ENCODE measurements at regions not wholly inside any gene's neighbourhood (a gene's known extent, or its start where the extent isn't known, plus 50 kb on each side); places are given as distances from the start of the nearest gene placed in this dataset.

DNA sequence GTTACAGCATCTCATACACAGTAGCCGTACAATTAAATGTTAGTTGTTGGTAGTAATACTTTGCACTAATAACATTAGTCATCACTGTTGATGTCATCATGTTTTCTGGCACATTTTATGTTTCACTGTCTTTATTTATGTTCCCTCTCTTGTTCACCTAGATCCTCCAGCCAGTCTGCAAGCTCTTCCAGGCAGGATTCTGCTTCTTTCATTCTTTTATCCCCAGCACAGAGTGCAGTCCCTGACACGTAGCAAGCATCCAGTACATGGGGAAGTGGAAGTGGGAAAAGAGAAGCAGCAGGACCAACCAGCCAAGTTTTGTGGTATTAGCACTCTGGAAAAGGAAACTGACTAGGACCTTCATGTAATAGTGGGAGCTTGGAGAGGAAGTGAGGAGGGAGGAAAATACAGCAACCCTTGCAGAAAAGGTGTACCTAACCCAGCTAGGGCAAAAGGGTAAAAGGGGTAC is 89.7 kb upstream of the SLC44A1 start:
- TF ChIP-seq, protein P1, sequence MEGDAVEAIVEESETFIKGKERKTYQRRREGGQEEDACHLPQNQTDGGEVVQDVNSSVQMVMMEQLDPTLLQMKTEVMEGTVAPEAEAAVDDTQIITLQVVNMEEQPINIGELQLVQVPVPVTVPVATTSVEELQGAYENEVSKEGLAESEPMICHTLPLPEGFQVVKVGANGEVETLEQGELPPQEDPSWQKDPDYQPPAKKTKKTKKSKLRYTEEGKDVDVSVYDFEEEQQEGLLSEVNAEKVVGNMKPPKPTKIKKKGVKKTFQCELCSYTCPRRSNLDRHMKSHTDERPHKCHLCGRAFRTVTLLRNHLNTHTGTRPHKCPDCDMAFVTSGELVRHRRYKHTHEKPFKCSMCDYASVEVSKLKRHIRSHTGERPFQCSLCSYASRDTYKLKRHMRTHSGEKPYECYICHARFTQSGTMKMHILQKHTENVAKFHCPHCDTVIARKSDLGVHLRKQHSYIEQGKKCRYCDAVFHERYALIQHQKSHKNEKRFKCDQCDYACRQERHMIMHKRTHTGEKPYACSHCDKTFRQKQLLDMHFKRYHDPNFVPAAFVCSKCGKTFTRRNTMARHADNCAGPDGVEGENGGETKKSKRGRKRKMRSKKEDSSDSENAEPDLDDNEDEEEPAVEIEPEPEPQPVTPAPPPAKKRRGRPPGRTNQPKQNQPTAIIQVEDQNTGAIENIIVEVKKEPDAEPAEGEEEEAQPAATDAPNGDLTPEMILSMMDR (IDR thresholded peaks at IDR 0.05), result no peak
- TF ChIP-seq POLR2A (IDR thresholded peaks at IDR 0.05), result no peak

Measured in upper lobe of left lung (tissue), 4 donors.